ENCODE measurements at regions not wholly inside any gene's neighbourhood (a gene's known extent, or its start where the extent isn't known, plus 50 kb on each side); places are given as distances from the start of the nearest gene placed in this dataset.

- FAIRE-seq (no peak), ATAC-seq (no peak)
- 60 to 71% methylated on average over 1 of the region's 1 CpG for WGBS, 2 donors
Observed at GRCh38 chr2:114027437-114027836, 137.5 kb downstream of the ACTR3 start.

GRCh38 chr2:114031605-114032505 is 142.0 kb downstream of the ACTR3 start:
- ATAC-seq = no peak
- no peak for FAIRE-seq

More at GRCh38 chr2:114027437-114027836, 137.5 kb downstream of the ACTR3 start:
- H3K4me1 ChIP-seq = no peaks in the 10 kb centered on the region
- no peaks in the 10 kb centered on the region for H3K9me3 ChIP-seq
- no peak overlapping the region for H3K4me3 ChIP-seq
- H3K27me3 ChIP-seq = no peaks in the 10 kb centered on the region
- H3K36me3 ChIP-seq = no peaks in the 10 kb centered on the region
- TF ChIP-seq, protein P1, sequence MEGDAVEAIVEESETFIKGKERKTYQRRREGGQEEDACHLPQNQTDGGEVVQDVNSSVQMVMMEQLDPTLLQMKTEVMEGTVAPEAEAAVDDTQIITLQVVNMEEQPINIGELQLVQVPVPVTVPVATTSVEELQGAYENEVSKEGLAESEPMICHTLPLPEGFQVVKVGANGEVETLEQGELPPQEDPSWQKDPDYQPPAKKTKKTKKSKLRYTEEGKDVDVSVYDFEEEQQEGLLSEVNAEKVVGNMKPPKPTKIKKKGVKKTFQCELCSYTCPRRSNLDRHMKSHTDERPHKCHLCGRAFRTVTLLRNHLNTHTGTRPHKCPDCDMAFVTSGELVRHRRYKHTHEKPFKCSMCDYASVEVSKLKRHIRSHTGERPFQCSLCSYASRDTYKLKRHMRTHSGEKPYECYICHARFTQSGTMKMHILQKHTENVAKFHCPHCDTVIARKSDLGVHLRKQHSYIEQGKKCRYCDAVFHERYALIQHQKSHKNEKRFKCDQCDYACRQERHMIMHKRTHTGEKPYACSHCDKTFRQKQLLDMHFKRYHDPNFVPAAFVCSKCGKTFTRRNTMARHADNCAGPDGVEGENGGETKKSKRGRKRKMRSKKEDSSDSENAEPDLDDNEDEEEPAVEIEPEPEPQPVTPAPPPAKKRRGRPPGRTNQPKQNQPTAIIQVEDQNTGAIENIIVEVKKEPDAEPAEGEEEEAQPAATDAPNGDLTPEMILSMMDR (IDR thresholded peaks at IDR 0.05) = no peak
- intact Hi-C loops (cut with DNase I) = no loop called here
- no peak for DNase-seq
- no peak overlapping the region for H3K27ac ChIP-seq

GRCh38 chr2:114032705-114033104 is 142.8 kb downstream of the ACTR3 start:
- WGBS, 2 donors = 63 to 70% methylated on average over 4 of the region's 4 CpGs
- TF ChIP-seq, protein P1 (IDR thresholded peaks at IDR 0.05) = no peak
- no peak for FAIRE-seq
- DNase-seq = no peak
- intact Hi-C loops (cut with DNase I) = no loop called here
- Histone ChIP-seq H3K36me3 (no peaks in the 10 kb centered on the region), H3K27ac (no peak overlapping the region), H3K4me3 (no peak overlapping the region), H3K9me3 (no peaks in the 10 kb centered on the region), H3K27me3 (no peaks in the 10 kb centered on the region), H3K4me1 (no peaks in the 10 kb centered on the region)
- no peak for ATAC-seq

More at GRCh38 chr2:114031605-114032505, 142.0 kb downstream of the ACTR3 start:
- Histone ChIP-seq H3K4me1 (no peaks in the 10 kb centered on the region), H3K9me3 (no peaks in the 10 kb centered on the region), H3K27me3 (no peaks in the 10 kb centered on the region), H3K27ac (no peak overlapping the region), H3K36me3 (no peaks in the 10 kb centered on the region), H3K4me3 (no peak overlapping the region)
- intact Hi-C loops (cut with DNase I) = no loop called here
- DNase-seq = no peak
- 82% methylated on average over 12 of the region's 12 CpGs for WGBS, 2 donors
- TF ChIP-seq, protein P1 (IDR thresholded peaks at IDR 0.05) = no peak

DNA sequence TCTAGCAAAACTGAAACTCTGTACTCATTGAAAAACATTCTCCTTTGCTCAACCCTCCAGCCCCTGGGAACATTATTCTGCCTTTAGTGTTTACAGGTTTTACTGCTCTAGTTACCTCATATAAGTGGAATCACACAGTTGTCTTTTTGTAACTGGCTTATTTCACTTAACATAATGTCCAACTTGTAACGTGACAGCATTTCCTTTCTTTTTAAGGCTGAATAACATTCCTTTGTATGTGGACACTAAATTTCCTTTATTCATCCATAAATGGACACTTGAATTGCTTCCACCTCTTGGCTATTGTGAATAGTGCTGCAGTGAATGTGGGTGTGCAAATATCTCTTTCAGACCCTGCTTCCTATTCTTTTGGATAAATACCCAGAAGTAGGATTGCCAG is 144.9 kb downstream of the ACTR3 start:
- Histone ChIP-seq H3K27ac (no peak overlapping the region), H3K9me3 (no peaks in the 10 kb centered on the region), H3K4me3 (no peak overlapping the region), H3K4me1 (no peaks in the 10 kb centered on the region), H3K36me3 (no peaks in the 10 kb centered on the region), H3K27me3 (no peaks in the 10 kb centered on the region)
- FAIRE-seq = no peak
- ATAC-seq = no peak
- intact Hi-C loops (cut with DNase I) = no loop called here
- WGBS, 2 donors = 53 to 72% methylated on average over 1 of the region's 1 CpG
- DNase-seq = no peak
- TF ChIP-seq, protein P1 (IDR thresholded peaks at IDR 0.05) = no peak

- DNase-seq = no peak
- TF ChIP-seq, protein P1 (IDR thresholded peaks at IDR 0.05) = no peak
- intact Hi-C loops (cut with DNase I) = no loop called here
- FAIRE-seq = no peak
- no peaks in the 10 kb centered on the region for H3K9me3 ChIP-seq
- H3K4me1 ChIP-seq = no peaks in the 10 kb centered on the region
- no peak overlapping the region for H3K4me3 ChIP-seq
- ATAC-seq = no peak
- H3K36me3 ChIP-seq = no peaks in the 10 kb centered on the region
- H3K27me3 ChIP-seq = no peaks in the 10 kb centered on the region
- WGBS, 2 donors = 87 to 94% methylated on average over 3 of the region's 3 CpGs
- H3K27ac ChIP-seq = no peak overlapping the region
Observed at GRCh38 chr2:114038710-114039109, 148.8 kb downstream of the ACTR3 start.
